PC-3 (cell line): ENCODE measurements at regions not wholly inside any gene's neighbourhood (a gene's known extent, or its start where the extent isn't known, plus 50 kb on each side); places are given as distances from the start of the nearest gene placed in this dataset.
"Not testable (repeated sequence)": the region's sequence is repeated elsewhere in the genome, so short reads cannot be mapped to it uniquely, and the experiment has no call there.

Experiments used
- ATAC-seq: fragments of 200-7000 bp; cut with Tn5 transposase; 2 replicates; pipeline ENCODE4 v1.9.1; 2020; ENCODE audit warnings: mild to moderate bottlenecking, moderate library complexity
- BruUV-seq: library from RNA; stranded (reverse); fragments of 400-500 nt; replicated peaks from 2 replicates; lab custom pipeline; 2021; lab: Mats Ljungman, UMichigan
- CTCF ChIA-PET: fragments of 300-600 bp; sonication (Branson Sonifier 250); formaldehyde crosslinking; loops from one replicate; lab custom pipeline; 2022; ENCODE audit warnings: antibody characterized with exemption; lab: Charles Lee
- POLR2A ChIA-PET: fragments of 300-600 bp; sonication (Branson Sonifier 250); formaldehyde crosslinking; loops from one replicate; lab custom pipeline; 2022; ENCODE audit warnings: antibody characterized with exemption; ENCODE audit not compliant: unreplicated experiment; lab: Charles Lee
- DNase-seq: peaks from one replicate; pipeline ENCODE4 v3.0.0-alpha.2; 2015
- H2AFZ ChIP-seq: fragments of 300-600 bp; sonication (generic); 2 replicates; pipeline ENCODE4 v1.6.0; 2016; ENCODE audit warnings: antibody characterized with exemption, low read length
- H3F3A ChIP-seq: fragments of 300-600 bp; sonication (generic); one replicate; pipeline ENCODE4 v1.6.0; 2017; ENCODE audit warnings: antibody characterized with exemption, low read length, control low read depth, mild to moderate bottlenecking; ENCODE audit not compliant: unreplicated experiment
- H3K27ac ChIP-seq: fragments of 300-600 bp; sonication (generic); 2 replicates; pipeline ENCODE4 v1.5.1; 2016; ENCODE audit warnings: mild to moderate bottlenecking, low read length
- H3K27me3 ChIP-seq: fragments of 300-600 bp; sonication (generic); 2 replicates; pipeline ENCODE4 v1.6.1; 2016; ENCODE audit warnings: low read length, mixed read lengths
- H3K36me3 ChIP-seq: fragments of 300-600 bp; sonication (generic); 2 replicates; pipeline ENCODE4 v1.6.1; 2016; ENCODE audit warnings: low read depth, mixed run types, low read length, mixed read lengths
- H3K4me1 ChIP-seq: fragments of 300-600 bp; sonication (generic); 2 replicates; pipeline ENCODE4 v1.5.1; 2016; ENCODE audit warnings: low read length; ENCODE audit not compliant: insufficient read depth
- H3K4me2 ChIP-seq: fragments of 300-600 bp; sonication (generic); 2 replicates; pipeline ENCODE4 v1.6.0; 2016; ENCODE audit warnings: low read length
- H3K4me3 ChIP-seq: fragments of 300-600 bp; sonication (generic); 2 replicates; pipeline ENCODE4 v1.5.1; 2016; ENCODE audit warnings: mild to moderate bottlenecking, low read length, mixed read lengths
- H3K79me2 ChIP-seq: fragments of 300-600 bp; sonication (generic); 2 replicates; pipeline ENCODE4 v1.6.1; 2017; ENCODE audit warnings: low read length, mixed read lengths
- H3K9ac ChIP-seq: fragments of 300-600 bp; sonication (generic); 2 replicates; pipeline ENCODE4 v1.6.0; 2016; ENCODE audit warnings: mild to moderate bottlenecking, low read length
- H3K9me2 ChIP-seq: fragments of 300-600 bp; sonication (generic); replicated peaks from 2 replicates; pipeline ENCODE4 v1.6.1; 2016; ENCODE audit warnings: mixed run types, low read length, mixed read lengths
- H3K9me3 ChIP-seq: fragments of 300-600 bp; sonication (generic); 2 replicates; pipeline ENCODE4 v1.6.1; 2016; ENCODE audit warnings: low read length, mixed read lengths
- H4K20me1 ChIP-seq: fragments of 300-600 bp; sonication (generic); 2 replicates; pipeline ENCODE4 v1.6.1; 2016; ENCODE audit warnings: low read length, mixed read lengths
- CTCF ChIP-seq: fragments of 300-600 bp; sonication (generic); conservative IDR thresholded peaks from 2 replicates; pipeline ENCODE4 v1.5.1; 2017; ENCODE audit warnings: antibody characterized with exemption, low read depth, mild to moderate bottlenecking, low read length
- EZH2 ChIP-seq: fragments of 300-600 bp; sonication (generic); IDR thresholded peaks from one replicate; pipeline ENCODE4 v1.6.1; 2017; ENCODE audit warnings: antibody characterized with exemption, mild to moderate bottlenecking, low read length; ENCODE audit not compliant: unreplicated experiment
- EZH2phosphoT487 ChIP-seq: fragments of 300-600 bp; sonication (generic); IDR thresholded peaks from 2 replicates; pipeline ENCODE4 v1.6.1; 2018; ENCODE audit warnings: mild to moderate bottlenecking, antibody characterized with exemption, low read length, borderline replicate concordance
- intact Hi-C: fragments of 100-400 bp; cut with micrococcal nuclease; formaldehyde crosslinking; loops from 2 replicates; pipeline ENCODE4 v1.9.0; 2023

- H3K9ac ChIP-seq, result no peak overlapping the region
- H4K20me1 ChIP-seq, result no peaks in the 10 kb centered on the region
- H3K4me1 ChIP-seq, result no peaks in the 10 kb centered on the region
- H3K79me2 ChIP-seq, result no peaks in the 10 kb centered on the region
- H3K27ac ChIP-seq, result no peak overlapping the region
- H3K27me3 ChIP-seq, result peaks cover 9% of the 10 kb centered on the region
- H3K9me3 ChIP-seq, result no peaks in the 10 kb centered on the region
- ATAC-seq (no peak), DNase-seq (no peak)
- no peak overlapping the region for H2AFZ ChIP-seq
- no peak overlapping the region for H3K4me3 ChIP-seq
- TF ChIP-seq EZH2phosphoT487 (no peak), EZH2 (no peak), CTCF (no peak)
- POLR2A ChIA-PET, result no interaction called here
- H3K9me2 ChIP-seq, result no peaks in the 10 kb centered on the region
- no peaks in the 10 kb centered on the region for H3F3A ChIP-seq
- H3K36me3 ChIP-seq, result no peaks in the 10 kb centered on the region
- intact Hi-C loops, result no loop called here
- BruUV-seq, result no TSS peak
- no peak overlapping the region for H3K4me2 ChIP-seq
- CTCF ChIA-PET, result no interaction called here
Observed at GRCh38 chr9:30628915-30629567, 1755.4 kb upstream of the ACO1 start.

- Histone ChIP-seq H3K9me3 (no peaks in the 10 kb centered on the region), H3K27me3 (peaks cover 18% of the 10 kb centered on the region), H3K27ac (no peak overlapping the region), H3F3A (no peaks in the 10 kb centered on the region), H4K20me1 (no peaks in the 10 kb centered on the region), H3K36me3 (no peaks in the 10 kb centered on the region), H3K79me2 (no peaks in the 10 kb centered on the region), H2AFZ (no peak overlapping the region), H3K4me2 (no peak overlapping the region), H3K4me3 (no peak overlapping the region), H3K9me2 (no peaks in the 10 kb centered on the region), H3K9ac (no peak overlapping the region), H3K4me1 (no peaks in the 10 kb centered on the region)
- BruUV-seq, result no TSS peak
- ATAC-seq (no peak), DNase-seq (no peak)
- TF ChIP-seq EZH2phosphoT487 (no peak), CTCF (no peak), EZH2 (no peak)
- intact Hi-C loops, result no loop called here
- ChIA-PET POLR2A (no interaction called here), CTCF (no interaction called here)
Observed at GRCh38 chr9:30630459-30630858, 1754.0 kb upstream of the ACO1 start.

- H3K9me2 ChIP-seq, POLR2A ChIA-PET, ATAC-seq, CTCF ChIA-PET, H3K27me3 ChIP-seq, H3K36me3 ChIP-seq, H3K4me1 ChIP-seq, H3K4me2 ChIP-seq, H4K20me1 ChIP-seq, H3K4me3 ChIP-seq, intact Hi-C loops, H2AFZ ChIP-seq, H3K9me3 ChIP-seq, H3K27ac ChIP-seq, H3K9ac ChIP-seq, DNase-seq, BruUV-seq, H3K79me2 ChIP-seq, H3F3A ChIP-seq: not testable (repeated sequence)
Observed at GRCh38 chr9:30646639-30647038, 1737.8 kb upstream of the ACO1 start.
